ENCODE measurements at regions not wholly inside any gene's neighbourhood (a gene's known extent, or its start where the extent isn't known, plus 50 kb on each side); places are given as distances from the start of the nearest gene placed in this dataset.

DNA sequence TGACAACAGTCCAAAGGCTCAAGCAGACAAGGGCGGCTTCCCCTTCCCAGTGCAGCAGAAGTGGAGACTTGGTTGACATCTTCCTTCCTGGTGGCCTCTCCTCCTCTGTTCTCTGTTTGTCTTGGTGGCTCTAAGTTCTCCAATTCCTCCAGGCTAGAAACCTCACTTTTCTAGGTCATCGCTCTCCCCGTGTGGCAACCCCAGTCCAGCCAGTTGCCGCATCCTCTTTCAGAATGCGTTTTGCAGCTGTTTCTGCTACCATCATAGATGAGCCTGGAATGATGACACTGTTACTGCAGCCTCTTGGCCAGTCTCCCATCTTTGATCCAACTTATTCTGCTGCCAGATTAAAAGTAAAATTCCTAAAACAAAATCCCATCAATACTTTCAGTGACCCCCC, 201.5 kb downstream of the TRIM29 start:
- no peaks in the 10 kb centered on the region for H3K36me3 ChIP-seq
- no peak overlapping the region for H3K4me3 ChIP-seq
- no peak for DNase-seq (ENCODE audit: low spot score)
- TF ChIP-seq, protein P1, sequence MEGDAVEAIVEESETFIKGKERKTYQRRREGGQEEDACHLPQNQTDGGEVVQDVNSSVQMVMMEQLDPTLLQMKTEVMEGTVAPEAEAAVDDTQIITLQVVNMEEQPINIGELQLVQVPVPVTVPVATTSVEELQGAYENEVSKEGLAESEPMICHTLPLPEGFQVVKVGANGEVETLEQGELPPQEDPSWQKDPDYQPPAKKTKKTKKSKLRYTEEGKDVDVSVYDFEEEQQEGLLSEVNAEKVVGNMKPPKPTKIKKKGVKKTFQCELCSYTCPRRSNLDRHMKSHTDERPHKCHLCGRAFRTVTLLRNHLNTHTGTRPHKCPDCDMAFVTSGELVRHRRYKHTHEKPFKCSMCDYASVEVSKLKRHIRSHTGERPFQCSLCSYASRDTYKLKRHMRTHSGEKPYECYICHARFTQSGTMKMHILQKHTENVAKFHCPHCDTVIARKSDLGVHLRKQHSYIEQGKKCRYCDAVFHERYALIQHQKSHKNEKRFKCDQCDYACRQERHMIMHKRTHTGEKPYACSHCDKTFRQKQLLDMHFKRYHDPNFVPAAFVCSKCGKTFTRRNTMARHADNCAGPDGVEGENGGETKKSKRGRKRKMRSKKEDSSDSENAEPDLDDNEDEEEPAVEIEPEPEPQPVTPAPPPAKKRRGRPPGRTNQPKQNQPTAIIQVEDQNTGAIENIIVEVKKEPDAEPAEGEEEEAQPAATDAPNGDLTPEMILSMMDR (IDR thresholded peaks at IDR 0.05) = no peak
- H3K9me3 ChIP-seq = no peaks in the 10 kb centered on the region
- H3K27ac ChIP-seq = no peak overlapping the region
- H3K4me1 ChIP-seq (ENCODE audit: control insufficient read depth in 1 of 2, low read depth in 2 of 2) = no peaks in the 10 kb centered on the region
- ATAC-seq (ENCODE audit: insufficient number of reproducible peaks, low FRiP score, low read depth) = no peak
- H3K27me3 ChIP-seq (replicated peaks; ENCODE audit: insufficient read depth) = no peaks in the 10 kb centered on the region

DNA sequence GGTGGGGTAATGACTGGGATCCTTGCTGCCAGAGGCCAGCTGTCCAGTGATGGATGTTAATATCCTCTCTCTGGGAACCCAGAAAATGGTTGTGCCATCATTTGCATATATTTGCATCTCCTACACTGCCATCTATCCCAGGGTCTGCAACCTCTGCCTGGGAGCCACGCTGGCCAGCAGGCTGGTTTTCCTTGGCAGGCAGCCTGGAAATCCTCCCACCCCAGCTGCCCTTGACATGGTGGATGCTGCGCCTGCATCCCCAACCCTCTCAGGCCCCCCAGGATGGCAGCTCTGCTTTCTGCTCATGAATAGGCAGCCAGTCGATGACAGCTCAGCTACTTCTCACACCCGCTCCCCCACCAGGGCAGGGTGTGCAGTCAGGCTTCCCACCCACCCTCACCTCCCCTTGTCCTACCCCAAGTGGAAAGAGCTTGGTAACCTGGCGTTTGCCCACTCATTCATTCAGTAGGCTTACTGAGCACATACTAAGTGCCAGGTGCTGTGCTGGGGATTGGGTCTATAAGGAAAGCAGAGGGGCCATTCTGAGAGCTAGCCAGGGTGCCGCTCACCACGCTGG, 202.5 kb downstream of the TRIM29 start:
- H3K9me3 ChIP-seq = no peaks in the 10 kb centered on the region
- H3K36me3 ChIP-seq = no peaks in the 10 kb centered on the region
- DNase-seq (ENCODE audit: low spot score) = no peak
- TF ChIP-seq, protein P1 (IDR thresholded peaks at IDR 0.05) = no peak
- no peak overlapping the region for H3K27ac ChIP-seq
- H3K4me3 ChIP-seq = no peak overlapping the region
- ATAC-seq (ENCODE audit: insufficient number of reproducible peaks, low FRiP score, low read depth) = no peak
- H3K27me3 ChIP-seq (replicated peaks; ENCODE audit: insufficient read depth) = no peaks in the 10 kb centered on the region
- H3K4me1 ChIP-seq (ENCODE audit: control insufficient read depth in 1 of 2, low read depth in 2 of 2) = no peaks in the 10 kb centered on the region

DNA sequence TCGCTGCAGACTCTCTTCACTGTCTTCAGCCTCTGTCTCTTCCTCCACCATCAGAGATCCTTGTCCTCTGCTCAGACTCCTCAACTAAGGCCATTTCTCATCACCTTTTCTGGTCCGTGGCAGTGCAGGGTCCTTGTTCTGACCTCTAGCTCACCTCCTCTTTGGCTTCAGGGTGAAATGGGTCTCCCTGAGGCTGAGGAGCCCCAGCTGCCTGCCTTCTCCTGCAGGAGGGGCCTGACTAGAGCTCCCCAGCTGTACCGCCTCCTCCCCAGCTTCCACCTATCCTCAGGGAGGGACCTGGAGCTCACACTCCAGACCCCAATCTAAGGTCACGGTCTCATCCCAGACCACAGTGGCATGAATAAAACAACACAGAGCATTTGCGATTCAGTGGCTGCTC, 203.0 kb downstream of the TRIM29 start:
- Histone ChIP-seq H3K4me1 (ENCODE audit: control insufficient read depth in 1 of 2, low read depth in 2 of 2) (no peaks in the 10 kb centered on the region), H3K4me3 (no peak overlapping the region), H3K36me3 (no peaks in the 10 kb centered on the region), H3K9me3 (no peaks in the 10 kb centered on the region), H3K27ac (no peak overlapping the region), H3K27me3 (replicated peaks; ENCODE audit: insufficient read depth) (no peaks in the 10 kb centered on the region)
- TF ChIP-seq, protein P1 (IDR thresholded peaks at IDR 0.05) = no peak
- DNase-seq (ENCODE audit: low spot score) (no peak), ATAC-seq (ENCODE audit: insufficient number of reproducible peaks, low FRiP score, low read depth) (no peak)

DNA sequence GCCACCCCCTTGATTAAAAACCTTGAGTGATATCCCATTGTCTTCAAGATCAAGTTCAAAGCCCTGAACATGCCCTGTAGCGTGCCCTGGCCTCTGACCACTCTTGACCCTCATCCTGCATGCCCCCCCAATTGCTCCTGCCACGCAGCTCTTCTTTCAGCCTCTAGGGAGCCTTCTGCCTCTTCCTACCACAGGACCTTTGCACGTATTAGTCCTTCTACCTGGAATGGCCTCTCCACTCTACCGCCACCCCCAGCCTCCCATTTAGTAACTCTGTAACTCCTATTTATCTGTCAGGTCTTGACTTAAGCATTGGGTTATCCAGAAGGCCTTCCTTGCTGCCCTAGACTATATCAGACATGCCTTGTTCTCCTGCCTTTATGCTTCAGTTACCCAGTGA, 203.6 kb downstream of the TRIM29 start:
- Histone ChIP-seq H3K9me3 (no peaks in the 10 kb centered on the region), H3K4me1 (ENCODE audit: control insufficient read depth in 1 of 2, low read depth in 2 of 2) (no peaks in the 10 kb centered on the region), H3K27me3 (replicated peaks; ENCODE audit: insufficient read depth) (no peaks in the 10 kb centered on the region), H3K4me3 (no peak overlapping the region), H3K36me3 (no peaks in the 10 kb centered on the region), H3K27ac (no peak overlapping the region)
- DNase-seq (ENCODE audit: low spot score) = no peak
- no peak for ATAC-seq (ENCODE audit: insufficient number of reproducible peaks, low FRiP score, low read depth)
- TF ChIP-seq, protein P1 (IDR thresholded peaks at IDR 0.05) = no peak

DNA sequence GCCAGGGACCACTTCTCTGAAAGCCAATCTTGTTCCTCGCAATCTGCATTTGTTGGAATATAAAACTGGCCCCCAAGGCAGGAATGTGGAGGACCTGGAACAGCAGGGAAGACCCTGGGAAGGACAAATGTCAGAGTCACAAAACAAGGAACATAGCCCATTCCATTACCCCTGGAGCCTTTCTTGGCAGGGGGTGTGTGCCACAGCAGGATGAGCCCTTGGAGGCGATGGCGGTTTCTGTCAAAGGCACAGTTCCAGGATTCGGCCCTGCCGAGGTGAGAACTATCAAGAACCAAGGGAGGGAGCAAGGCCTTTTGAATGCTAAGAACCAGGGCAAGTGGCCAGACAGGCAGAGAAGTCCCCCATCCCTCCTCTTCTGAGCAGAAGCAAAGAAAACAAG, 204.3 kb downstream of the TRIM29 start:
- no peaks in the 10 kb centered on the region for H3K4me1 ChIP-seq (ENCODE audit: control insufficient read depth in 1 of 2, low read depth in 2 of 2)
- ATAC-seq (ENCODE audit: insufficient number of reproducible peaks, low FRiP score, low read depth) (no peak), DNase-seq (ENCODE audit: low spot score) (no peak)
- no peaks in the 10 kb centered on the region for H3K36me3 ChIP-seq
- H3K27me3 ChIP-seq (replicated peaks; ENCODE audit: insufficient read depth) = no peaks in the 10 kb centered on the region
- no peak overlapping the region for H3K4me3 ChIP-seq
- TF ChIP-seq, protein P1 (IDR thresholded peaks at IDR 0.05) = no peak
- no peak overlapping the region for H3K27ac ChIP-seq
- no peaks in the 10 kb centered on the region for H3K9me3 ChIP-seq
